NCI-H748 (cell line): ENCODE measurements at regions not wholly inside any gene's neighbourhood (a gene's known extent, or its start where the extent isn't known, plus 50 kb on each side); places are given as distances from the start of the nearest gene placed in this dataset.
"Not testable (repeated sequence)": the region's sequence is repeated elsewhere in the genome, so short reads cannot be mapped to it uniquely, and the experiment has no call there.

Experiments
- DNase-seq: peaks from one replicate; lab custom pipeline; 2025; ENCODE audit not compliant: unreplicated experiment; lab: John Stamatoyannopoulos, UW

DNA sequence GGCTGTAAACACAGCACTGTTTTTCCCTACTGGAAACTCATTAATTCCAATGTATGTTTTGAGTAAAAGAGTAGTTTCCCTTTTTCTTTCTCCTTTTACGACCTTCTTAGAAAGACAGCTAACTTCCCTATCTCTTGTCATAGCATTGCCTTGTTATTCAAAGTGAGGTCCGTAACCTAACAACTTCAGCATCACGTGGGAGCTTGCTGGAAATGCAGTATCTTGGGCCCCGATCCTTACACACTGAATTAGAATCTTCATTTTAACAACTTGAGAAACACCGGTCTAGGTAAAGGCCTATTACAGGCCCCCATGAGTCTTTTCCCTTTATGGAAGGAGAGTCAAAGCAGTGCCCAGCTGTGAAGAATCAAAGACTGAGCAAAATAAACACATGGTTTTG is 230.7 kb upstream of the PRKD1 start:
- no peak for DNase-seq

DNA sequence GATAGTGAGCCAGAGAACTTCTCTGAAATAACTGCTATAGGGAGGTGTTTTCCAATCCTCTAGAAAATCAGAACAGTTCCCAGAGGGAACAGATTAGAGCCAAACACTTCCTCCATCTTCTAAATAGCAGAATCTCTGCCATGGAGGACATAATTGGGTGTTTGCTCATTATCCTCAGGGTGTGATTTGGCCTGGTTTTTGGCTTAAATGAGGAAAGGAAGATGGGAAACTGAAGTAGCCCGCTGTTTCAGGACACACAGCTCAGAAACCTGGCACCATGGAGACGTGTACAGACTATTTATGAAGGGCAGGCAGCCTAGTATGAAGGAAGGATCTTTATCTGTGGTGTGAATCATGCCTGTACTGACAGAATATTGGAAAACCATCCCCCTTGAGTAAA is 231.7 kb upstream of the PRKD1 start:
- DNase-seq: no peak

DNA sequence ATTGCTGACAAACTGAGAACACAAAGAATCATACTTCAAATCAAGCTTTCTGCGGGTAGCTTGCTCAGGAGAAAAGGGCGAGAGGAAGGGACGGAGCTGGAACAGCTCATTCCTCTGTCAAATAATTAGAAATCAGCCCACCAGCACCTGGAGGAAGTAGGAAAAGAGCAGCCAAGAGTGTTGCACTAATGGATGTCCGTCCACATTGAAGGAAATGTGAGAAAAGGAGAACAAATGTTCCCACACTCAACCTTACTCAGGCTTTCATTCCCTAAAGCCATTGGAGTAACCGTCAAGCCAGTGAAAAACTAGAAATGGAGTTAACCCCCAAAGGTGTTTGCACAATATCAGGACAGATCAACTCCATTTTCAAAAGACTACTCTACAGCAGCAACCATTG is 233.0 kb upstream of the PRKD1 start:
- no peak for DNase-seq

DNA sequence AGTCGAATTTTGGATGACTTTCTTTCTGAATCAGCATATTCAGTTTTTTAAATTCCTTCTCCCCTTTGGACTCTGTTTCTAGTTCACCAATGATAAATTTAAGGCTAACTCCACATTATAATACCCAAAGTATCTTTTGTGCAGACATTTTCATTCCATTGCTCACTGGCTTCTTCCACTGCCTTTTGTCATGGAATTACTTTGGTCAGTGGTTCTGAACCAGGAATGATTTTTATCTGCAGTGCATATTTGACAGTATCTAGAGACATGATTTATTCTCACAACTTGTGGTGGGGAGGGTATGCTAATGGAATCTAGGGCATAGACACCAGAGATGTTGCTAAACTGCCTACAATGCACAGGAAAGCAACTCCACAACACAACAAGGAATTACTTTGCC is 234.4 kb upstream of the PRKD1 start:
- no peak for DNase-seq

DNA sequence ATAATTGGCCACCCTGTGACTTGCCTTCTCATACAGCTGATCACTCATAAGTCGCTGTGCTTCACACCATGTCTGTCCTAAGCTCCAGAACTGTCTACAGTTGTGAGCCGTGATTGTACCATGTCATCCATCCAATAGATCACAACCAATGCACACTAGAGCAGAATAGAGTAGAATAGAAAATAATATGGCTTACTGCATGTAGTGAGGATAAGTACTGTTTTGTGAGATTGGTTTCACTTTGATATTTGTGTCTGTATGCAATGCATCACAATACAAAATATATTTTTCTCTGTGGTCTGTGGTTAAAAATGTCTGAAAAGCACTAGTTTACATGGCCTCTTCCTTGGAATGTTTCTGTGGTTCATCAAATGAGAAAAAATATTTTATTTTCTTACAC is 237.6 kb upstream of the PRKD1 start:
- DNase-seq: no peak

DNA sequence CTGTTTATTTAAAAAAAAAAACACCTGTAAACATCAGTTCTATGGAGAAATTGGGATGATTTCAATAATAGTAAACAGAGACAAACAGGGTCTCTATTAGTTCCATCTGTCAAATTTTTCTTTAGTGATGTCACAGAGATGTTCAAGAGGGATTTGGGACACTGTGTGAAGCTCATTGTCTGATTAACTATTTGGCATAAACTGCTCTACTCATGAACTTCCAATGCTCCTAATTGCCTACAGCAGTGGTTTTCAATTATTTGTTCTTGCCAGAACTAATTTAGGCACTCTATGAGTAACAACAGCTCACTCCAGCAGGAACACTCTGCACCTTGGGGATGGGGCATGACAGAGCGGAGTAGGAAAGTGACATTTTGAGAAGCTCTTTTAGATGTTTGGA is 250.1 kb upstream of the PRKD1 start:
- no peak for DNase-seq

DNA sequence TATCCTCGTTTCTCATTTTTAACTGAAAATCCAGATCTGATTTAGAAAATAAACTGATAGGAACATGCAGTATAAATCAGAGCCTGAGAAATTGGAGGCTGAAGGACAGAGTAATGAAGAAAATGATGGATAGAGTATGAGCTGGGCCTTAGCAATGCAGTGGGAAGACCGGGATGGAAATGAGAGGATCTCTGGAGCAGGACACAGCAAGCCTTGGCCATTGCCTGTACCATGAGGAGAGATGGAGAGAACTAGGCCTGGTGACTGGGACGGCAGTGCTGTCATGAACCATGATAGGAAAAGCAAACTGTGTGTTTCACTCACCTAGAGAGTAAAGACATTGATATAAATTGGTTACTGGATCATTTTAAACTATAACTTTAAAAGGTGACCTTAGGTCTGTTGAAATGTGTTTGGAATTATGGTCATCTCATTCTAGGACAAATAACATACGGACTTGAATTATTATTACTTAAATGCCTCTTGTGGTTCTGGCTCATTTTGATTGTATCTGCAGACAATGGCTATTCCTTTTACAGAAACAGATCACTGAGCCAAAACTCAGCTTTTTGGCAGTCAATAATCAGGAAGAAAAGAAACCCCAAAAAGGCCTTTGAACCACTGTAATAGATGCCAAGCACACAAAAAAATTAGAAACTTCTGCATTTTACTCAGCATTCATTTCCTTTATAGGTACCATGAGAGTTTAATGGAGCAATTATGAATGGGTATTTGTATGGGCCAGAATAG is 251.9 kb upstream of the PRKD1 start:
- DNase-seq: no peak

DNA sequence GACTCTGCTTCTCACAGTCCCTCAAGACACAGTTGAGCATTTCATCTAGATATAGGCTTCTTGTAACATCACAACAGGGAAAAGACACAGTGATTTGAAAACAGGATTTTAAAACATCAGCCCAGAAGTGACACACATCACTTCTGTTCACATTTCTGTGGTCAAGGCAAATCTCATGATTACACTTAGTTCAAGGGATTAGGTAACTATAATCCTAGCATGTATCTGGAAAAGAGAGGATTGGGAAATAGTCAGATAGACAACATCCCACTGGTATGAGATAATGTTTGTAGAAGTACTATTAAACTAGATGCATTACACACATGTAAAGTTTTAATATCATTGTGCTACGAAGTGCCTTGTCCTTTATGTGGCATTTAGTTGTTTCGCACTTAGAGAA is 252.6 kb upstream of the PRKD1 start:
- no peak for DNase-seq

DNA sequence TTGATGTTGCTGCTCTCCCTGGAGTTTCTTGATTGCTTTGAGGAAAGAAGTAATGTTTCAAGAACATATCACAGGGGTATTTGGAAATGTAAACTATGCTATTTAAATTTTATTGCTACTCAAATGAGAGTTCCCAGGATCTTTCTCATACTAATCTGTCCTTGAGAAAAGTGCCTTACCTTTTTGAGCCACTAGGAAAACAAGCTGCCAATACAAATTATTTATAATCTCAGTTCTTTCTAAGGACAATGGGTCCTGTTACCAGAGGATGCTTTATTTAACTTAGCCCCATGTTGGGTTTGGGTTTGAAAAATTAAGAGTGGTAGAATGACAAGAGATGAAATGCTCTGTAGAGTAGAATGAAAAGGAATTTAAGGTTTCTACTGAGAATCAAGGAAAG is 258.2 kb upstream of the PRKD1 start:
- no peak for DNase-seq

DNA sequence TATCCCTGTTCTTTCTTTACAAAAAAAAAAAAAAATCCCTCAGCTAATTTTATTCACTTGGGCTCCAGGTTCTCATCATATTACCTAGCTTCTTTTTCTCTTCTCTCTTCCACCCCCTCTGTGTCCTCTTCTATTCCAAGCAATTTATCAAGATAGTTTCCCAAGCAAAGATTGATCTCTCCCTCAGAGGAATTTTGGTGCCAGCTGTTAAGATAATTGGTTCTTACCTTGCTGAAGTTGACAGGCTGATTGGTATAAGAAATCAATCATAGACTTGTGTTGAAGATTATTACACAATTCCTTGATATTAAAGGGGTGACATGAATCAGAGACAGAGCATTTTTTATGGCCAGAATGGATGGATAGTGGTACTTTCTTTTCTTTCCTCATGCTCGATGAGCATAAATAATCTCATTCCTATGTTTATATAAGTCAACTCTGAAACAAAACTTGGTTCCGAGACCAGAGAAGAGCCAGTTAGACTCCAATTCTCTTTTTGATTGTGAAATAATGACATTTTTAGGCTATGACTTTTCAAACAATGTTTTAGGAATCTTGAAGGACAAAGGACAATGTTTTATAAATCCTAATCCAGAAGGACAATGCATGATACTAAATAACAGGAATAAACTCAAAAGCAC is 264.1 kb upstream of the PRKD1 start:
- no peak for DNase-seq

DNA sequence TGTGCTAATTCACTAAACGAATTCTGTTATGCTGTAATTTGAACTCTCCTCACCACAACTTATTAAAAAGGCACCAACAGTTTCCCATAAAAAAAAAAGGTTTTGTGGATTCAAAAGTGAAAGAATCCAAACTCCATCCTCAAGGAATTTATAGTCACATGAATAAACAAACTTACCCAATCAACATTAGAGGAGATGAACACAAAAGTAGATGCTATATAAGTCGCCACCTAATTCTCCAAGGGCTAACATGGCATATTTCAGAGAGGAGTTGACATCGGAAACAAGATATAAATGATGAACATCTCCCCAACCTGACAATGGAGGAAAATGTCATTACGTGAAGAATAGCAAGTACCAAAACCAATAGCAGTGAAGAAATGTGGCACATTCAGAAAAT is 265.5 kb upstream of the PRKD1 start:
- DNase-seq: no peak

DNA sequence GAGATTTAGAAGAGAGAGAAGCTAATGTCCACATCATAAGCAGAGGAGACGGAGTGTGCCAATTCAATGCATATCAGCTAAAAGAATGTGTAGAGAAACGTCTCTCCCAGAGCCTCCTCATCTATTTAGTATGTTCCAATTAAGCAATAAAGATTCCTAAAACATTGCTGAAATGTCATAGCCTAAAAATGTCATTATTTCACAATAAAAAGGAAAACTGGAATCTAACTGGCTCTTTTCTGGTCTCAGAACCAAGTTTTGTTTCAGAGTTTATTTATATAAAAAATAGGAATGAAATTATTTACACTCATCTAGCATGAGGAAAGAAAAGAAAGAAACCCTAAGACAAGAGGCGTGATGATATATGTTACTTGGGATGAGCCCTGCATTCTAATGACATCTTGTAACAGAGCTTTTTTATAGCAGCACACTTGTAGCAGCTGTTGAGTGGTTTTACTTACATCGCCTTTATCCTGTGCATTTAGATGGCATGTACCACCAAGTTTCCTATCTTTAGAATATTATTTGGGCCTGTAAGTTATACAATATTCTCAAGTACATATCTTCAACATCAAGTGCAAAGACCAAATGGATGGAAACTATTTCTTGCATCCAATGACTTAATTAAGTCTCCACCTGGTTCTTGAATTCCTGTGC is 266.3 kb upstream of the PRKD1 start:
- no peak for DNase-seq

DNA sequence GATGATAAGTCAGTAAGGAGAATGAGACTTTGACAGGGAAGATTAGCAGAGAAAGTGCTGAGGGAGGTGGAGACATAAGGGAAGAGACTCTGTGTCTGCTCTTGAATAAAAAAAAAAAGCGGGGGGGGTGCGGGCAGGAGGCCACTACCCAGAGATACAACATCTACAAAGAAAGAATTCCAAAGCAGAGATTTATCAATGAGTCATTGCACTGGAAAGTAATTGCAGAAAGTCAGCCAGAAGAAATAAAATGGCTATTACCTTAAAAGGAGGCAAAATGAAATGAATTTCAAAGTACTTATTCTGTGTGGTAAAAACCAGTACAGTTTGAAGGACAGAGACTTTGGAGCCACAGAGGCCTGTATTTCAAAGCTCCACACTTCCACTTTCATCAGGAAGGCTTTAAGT is 267.1 kb upstream of the PRKD1 start:
- no peak for DNase-seq

DNA sequence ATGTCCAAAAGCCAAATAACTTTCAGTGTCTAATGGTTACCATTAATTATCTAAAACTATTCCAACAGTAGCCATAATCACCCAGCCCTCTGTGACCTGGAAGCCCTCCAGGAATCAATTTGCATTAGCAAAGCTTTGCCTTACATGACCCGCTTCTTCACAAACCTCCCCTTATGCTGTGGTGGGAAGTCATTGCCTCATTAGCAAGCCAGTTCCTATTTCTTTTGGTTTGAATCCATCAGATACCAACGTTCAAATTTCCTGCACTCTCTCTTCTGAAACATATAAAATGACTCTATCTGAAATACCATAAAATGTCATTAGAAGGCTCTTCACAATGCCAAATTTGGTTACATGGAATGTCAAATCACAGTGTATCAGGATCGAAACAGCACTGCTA is 268.3 kb upstream of the PRKD1 start:
- DNase-seq: no peak

DNA sequence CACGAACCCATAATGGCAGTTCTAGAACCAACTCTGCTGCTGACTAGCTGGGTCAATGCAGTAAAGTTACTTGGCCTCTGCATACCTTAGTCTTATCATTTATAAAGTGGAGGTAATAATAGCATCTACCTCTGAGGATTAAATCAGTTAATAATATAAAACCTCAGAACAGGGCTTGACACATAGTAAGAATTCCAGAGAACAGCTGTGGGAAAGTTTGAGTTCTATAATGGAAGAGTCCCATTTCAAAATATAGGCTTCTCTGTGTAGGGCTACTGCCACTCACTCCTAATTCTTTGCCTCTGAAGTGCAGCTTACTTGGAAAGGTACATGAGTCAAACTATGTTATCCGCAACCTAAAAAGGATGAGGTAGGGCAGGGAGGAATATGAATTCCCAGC is 269.2 kb upstream of the PRKD1 start:
- DNase-seq: no peak

DNA sequence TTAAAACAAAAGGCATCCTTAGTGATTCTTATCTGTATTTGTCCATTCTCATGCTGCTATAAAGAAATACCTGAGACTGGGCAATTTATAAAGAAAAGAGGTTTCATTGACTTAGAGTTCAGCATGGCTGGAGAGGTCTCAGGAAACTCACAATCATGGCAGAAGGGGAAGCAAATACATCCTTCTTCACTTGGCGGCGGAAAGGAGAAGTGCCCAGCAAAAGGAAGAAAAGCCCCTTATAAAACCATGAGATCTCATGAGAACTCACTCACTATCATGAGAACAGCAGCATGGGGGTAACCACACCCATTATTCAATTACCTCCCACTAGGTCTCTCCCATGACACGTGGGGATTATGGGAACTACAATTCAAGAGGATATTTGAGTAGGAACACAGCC is 271.1 kb upstream of the PRKD1 start:
- not testable (repeated sequence) for DNase-seq

DNA sequence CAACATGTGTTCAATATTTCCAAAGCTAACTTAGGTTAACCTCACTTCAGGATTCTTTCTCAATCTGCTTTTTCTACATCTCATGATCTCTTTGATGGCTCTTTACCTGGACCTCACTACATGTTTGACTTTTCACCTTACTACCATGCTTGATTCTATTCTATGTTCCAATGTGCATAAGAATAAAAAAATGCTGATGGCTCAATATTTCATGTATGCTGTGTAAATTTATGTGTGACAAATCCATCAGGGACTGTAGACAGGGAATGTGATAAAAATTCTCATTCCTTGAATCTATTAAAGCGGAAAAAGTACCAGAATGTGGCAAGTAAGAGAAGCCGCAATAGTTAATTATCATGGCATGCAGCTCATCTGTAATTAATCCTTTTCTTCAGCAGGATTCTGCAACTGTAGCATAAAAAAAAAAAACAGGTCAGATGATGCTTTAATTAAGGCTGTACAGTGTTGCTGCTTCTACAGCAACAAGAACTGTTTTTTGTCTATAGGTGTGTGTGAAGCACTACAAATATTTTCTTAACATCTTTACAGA is 276.9 kb upstream of the PRKD1 start:
- no peak for DNase-seq

DNA sequence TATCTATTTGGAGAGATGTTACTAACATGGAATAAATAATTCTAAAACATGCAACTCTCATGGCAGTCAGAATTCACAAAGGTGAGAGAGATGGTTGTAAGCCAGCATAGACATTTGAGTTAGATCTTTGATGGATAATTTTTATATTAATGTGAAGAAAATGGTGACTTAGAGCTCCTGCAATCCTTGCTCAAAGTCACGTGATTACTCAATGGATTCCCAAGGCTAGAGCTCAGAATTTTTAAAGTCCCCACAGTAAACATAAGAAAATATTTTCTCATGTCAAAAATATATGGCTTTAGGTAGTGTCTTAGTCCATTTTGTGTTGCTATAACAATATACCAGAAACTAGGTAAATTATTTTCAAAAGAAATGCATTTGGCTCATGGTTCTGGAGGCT is 281.5 kb upstream of the PRKD1 start:
- DNase-seq: no peak

DNA sequence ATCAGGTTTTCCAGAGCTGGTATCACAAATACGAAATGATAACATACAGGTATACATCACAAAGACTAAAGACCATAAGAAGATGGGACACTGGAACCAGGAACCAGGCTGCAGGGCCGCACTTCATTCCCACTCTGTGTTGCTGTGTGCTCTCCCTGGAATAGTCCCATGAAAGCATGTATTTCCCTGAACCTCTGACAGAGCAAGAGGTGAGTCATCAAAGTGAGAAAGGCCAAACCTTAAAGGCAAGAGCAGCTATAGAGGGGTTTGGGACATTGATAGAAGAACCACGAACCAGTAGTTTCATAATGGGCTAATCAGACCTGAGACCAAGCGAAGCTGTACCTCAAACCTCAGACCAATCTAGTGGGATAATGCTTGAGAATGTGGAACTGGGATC is 283.0 kb upstream of the PRKD1 start:
- DNase-seq: no peak

DNA sequence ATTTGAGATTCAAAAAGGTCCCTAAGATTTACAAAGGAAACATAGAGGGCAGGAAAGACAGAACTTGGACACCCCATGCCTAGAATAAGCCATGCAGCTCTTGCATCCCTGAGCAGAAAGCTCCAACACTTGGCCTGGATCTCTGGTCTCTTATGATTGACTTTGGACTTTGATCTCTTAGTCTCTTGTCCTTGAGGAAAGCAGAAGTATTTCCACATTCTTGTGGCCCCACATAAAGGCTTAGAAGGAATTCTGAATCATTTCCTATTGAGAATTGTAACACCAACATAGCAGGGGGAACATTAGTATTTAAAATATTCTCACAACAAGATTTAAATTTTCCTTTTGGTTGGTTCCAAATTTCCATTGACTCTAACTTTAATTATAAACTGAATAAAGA is 283.7 kb upstream of the PRKD1 start:
- DNase-seq: no peak

DNA sequence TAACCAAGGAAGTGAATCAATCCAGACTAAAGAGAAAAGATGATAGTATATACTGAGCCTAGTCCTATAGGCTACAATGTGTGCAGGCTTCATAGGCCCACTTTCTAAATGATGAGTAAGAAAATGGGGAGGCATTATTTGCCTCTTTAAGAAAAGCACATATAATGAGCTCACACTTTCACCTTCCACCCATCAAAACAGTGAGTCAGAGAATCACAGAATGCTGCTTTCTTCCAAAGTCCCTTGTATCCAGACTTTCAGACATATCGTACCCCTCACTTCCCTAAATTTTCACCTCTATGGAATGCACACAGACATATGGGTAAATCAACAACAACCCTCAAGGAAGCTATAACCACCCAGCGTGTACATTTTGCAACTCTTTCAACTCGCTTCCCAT is 286.4 kb upstream of the PRKD1 start:
- no peak for DNase-seq

DNA sequence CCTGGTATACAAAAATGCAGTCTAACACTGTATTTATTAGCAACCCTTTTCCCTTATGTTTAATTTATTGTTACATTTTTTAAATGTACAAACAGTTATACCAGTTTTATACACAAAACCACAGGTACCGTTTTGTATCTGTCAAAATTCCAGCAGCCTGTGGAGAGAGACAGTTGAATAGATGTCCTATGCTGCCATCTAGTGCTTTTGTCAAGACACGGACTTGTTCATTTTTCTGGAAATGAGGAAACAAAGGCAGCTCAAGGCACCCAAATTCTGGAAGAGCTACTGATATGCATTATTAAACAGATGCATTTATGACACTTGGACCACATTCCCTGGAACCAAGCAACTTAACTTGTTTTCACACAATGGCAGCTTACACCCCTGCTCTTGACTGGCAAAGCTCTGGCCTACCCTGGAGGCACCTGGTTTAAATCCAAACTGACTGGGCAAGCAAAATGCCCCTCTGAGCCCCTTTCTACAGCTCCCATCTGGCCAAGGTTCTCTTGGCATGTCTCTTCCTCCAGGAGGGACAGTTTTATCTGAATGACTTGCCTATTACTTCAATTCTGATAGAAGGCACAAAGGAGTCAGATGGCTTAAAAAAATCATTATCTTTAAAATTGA is 286.9 kb upstream of the PRKD1 start:
- DNase-seq: peak; percentile 75
